ENCODE measurements at regions not wholly inside any gene's neighbourhood (a gene's known extent, or its start where the extent isn't known, plus 50 kb on each side); places are given as distances from the start of the nearest gene placed in this dataset.

DNA sequence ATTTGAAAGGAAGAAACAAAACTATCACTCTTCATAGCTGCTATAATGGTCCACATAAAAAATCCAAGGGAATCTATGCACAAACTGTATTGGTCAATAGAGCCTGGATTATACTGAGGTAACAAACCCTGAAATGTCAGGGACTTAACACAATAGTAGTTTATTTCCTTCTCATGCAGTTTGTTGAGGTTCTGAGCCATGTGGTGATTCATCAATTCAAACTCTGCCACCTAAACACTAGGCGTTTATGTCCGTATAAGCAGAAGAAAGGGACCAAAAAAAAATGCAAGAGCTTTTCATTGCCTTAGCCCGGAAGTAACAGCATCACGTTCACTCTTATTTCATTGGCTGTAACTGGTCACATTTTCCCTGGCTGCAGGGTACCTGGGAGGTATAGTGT is 464.7 kb downstream of the ZSWIM6 start:
- no peak for DNase-seq

DNA sequence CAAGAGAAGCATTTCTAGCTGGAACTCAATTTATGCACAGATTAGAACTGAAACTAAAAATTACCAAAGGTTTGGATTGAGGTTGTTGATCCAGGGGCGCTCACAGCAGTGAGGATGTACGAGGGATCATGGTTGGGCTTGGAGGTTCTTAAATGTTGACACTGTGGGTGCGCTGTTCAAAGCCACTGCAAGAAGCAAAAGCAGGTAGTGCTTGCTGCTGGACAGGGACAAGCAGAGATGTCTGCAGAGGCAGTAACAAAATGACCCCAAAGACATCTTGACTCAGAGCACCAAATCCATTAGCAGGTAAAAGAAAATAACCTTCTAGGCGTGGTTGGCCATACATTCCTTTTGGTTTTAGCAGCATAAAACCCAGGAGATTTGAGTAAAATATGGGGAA is 468.4 kb downstream of the ZSWIM6 start:
- DNase-seq: no peak

DNA sequence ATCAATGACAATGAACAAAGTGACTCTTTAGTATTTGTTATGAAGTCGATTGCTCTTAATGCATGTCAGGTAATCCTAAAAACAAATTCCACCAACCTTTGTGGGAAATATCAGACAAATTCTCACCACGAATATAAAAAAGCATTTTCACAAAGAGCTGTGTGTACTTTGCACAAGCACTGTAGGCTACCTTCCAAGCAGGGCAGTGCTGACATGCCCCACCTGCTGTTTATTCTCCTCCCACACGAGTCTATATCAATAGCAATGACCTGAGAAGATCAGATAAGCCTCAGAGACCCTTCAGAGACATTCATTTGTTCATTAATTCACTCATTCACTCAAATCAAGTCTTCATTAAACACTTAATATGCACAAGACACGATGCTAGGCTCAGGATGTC is 469.1 kb downstream of the ZSWIM6 start:
- DNase-seq: no peak

DNA sequence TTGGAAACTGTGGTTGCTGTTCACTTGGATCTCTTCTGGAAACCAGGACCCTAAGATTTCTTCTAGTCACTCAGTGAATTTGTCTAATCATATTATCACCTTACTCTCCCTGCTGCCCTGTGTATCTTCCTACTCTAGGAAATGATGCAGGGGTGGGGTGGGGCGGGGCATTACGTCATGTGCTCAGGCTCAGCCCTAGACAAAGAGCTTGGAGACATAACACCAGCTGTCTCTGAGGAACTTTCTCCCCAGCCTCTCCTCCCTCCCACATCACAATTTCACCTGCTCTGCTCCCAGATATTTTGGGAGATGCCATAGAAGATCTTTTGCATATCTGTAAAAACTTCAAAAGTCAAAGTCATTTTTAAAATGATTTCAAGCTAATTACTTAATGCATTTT is 470.4 kb downstream of the ZSWIM6 start:
- no peak for DNase-seq

DNA sequence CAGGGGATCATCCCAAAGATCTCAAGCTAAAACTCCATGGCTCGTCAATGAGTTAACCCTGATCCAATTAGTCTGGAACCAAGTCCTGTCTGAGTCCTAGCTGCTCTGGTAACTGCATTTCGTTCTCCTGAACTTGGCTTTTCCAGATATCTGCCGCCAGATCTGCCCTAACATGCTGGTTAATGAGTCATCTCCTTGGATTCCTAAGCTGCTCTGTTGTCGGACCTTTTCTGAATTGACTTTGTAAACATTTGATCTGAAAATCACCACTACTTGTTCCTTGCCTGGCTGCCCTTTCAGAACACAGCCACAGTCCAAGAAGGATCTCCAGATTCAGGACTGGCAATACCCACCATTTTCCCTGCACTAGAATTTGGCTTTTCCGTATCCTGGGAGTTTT is 473.0 kb downstream of the ZSWIM6 start:
- no peak for DNase-seq

DNA sequence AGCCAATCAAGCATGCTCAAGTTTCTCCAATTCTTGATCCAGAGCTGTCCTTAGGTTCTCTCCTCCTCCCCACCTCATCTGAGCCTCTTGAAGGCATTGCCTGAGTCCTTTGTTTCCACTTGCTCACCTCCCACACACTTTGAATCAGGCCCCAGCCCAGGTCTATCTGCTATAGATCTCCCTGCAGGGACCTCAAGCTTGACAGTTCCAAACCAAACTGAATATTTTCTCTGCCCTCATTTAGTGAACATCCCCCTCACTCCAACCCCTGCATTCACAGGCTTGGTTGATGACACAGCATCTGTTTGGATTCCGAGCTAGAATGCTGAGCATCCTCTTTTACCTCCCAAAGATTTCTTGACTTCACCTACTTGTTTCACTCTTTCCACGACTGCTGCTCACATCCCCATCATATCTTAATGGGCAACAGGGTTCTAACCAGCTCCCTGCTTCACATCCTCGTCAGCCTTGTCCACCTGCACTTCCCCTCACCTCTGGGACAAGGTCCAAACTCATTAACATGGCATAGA is 474.5 kb downstream of the ZSWIM6 start:
- no peak for DNase-seq

DNA sequence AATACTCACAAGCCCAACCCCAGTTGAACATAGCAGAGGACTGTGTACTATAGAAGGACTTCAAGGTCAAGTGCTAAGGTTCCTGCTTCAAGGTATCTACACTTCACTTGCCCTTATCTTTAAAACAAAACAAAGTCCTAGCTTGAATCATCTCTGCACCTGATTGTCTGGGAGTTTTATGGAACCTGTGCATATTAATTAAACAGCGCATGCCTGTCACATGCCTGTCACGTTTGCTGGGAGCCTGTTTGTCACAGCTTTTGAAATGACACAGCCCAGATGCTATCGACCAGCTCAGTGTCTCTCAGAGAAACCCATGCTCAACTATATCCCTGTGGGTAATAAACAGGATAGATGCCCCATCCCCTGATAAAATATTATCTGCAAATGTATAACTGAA is 476.0 kb downstream of the ZSWIM6 start:
- DNase-seq: no peak

DNA sequence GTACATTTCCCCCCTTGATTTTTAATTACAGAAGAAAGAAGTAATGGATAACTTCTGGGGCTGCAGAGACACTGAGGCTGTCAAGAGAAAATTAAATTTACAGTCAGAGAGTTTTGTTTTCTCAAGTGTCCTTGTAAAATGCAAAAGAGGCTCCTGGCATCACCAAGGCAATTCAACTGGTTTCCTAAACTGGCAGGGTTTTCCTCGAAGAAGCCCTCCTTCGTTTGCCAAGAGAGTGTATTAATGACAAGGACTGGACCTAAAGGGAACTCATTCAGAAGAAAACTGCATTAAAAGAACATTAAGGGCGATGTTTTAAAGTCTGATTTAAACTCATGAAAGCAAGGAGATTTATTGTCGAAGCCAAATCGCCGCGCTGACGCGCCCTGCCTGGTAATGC is 476.9 kb downstream of the ZSWIM6 start:
- no peak for DNase-seq

DNA sequence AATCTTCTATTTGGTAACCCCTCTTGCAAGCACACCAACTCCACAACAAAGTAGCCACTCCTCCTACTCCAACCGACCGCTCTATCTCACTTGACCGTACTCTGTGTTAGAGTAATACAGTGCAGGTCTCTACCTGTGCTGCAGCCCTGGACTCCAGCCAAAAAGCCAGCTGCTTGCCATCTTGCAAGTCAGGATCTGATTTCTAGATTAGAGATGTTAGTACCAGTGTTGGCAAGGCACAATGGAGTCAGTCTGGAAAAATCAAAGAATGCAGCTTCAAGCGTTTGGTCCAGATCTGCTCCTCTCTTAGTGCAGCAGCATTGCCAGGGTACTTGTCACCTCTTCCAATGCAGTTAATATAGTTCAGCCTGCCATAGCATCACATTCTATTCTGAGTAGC is 477.6 kb downstream of the ZSWIM6 start:
- peak; percentile 29 for DNase-seq

DNA sequence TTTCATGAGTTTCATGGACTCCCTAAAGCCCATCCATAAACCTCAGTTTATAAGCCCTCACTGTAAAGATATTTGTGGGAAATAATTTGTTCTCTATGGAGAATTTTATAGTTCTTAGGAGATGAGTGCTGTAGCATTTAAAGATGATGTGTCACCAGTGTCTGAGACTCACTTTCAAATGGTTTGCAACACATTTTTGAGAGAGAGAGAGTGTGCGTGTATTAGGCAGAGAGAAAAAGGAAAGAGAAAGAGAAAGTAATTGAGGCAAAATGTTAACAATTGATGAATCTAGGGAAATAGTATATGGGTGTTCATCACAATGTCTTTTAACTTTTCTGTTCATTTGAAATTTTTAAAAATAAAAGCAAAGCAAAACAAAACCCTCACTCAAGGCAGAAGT is 479.0 kb downstream of the ZSWIM6 start:
- no peak for DNase-seq

DNA sequence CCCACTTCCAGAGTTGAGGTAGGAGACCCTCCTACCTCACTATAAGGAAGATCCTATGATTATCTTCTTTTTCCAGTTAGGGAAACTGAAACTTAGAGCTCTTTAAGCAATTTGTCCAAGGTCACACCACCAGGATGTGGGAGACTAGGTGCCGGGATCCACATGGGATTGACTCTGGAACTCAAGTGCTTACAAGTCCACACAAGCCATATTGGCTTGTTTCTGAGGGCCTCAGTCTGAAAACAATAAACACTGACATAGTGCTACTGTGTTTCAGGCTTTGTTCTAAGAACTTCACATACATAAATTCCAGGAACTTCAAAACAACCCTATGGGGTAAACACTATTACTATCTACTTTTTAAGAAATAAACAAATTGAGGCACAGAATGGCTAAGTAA is 481.3 kb downstream of the ZSWIM6 start:
- DNase-seq: no peak

DNA sequence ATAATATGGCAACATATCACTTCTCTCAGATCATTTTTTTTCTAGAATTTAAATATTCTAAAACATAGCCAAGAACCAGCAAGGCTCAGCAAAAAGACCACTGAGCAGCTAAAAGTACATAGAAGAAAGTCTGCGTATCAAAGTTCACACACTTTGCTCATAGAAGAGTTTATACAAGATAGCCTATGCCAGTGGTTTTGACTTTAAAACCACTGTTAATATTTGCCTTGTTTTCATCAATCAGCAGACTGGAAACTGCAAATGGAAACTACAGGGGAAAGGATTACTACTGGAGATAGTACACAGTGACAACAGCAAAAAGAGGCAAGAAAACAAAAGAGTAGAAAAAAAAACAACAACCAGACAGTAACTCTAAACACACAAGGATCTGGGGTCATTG is 483.3 kb downstream of the ZSWIM6 start:
- no peak for DNase-seq

DNA sequence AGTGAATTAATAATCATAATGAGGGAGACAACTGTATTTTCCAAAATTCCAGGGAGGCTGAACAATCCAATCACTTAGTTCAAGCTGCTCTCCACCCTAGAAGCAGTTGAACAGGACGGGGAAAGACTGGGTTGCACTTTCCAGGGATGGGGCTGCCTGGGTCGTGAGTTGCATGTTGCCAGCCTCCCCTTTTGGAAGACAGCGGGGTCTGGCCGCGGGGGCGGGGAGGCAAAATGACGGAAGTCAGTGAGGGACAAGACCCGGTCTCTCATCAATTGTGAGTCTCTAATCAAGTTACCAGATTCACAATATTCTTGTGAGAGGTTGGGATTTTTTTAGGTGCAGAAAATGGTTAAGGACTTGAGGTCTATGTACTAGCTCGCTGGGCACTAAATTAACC is 484.1 kb downstream of the ZSWIM6 start:
- no peak for DNase-seq

DNA sequence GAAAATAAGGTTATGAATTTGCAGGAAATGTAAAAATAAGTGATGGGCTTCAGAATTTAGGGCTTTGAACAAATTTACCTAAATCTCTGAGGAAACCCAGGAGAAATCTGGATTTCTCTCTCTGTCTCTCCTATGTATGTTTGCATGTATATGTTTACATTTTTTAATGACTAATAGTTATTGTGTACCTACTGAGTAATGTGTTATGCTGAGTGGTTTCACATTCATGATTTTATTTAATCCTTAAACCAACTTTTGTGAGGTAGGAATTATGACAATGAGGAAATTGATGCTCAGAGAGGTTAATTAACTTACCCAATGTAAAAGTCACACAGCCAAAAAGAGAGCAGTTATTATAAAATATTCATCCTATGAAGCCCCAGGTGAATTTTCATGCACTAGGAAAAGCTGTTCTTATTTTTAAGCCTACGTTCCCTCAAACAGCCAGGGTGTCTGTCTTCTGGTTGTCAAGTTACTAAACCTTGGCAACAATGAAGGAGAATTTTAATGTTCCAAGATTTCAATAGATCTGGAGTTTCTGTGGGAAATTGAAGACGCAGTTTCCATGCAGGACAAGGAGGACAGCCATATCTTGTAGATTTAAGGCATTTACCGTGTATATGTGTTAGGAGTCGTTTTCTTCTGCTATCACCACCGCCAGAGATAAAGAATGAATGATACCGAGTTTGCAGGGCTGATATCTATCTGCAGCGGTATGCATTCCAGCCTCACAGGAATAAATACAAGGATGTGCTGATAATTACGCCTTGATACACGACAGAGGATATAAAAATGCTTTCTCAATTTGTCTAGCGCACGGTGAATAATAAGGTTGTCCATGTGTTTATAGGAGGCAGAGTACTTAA is 484.8 kb downstream of the ZSWIM6 start:
- no peak for DNase-seq

DNA sequence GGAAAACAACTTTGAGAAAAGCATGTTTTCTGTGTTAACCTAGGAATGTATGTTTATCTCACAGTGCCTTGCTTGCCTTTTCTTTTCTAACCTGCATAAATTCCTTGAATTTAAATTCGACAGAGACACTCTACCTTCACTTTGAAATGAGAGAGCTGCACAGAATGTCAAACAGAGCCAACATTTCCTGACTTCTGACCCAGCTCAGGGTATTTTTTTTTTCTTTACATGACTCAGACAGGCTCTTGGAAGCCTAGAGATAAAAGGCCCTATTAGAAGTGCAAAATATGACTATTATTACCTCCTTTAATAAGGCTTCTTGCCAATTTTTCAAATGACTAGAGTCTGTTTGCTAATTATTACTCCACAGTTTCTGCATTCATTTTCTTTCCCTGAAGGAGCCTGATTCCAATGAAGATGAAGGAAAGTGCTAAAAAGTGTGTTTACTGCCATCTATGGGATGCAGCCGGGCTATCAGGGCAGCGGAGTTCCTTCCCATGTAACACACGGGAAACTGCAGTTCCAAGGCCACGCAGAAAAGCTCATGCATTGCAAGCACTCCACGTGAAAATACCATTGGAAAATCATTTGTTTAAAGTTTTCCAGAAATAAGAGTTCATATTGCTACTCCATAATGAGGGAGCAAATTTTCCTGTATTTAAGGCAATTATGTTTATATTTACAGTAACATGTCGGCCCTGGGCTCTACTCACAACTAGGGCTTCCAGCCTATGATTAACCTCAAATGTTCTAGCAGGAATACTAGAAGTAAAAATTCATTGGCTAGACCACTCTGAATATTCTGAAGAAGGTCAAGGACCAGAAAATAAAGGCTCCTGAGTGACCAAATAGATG is 485.6 kb downstream of the ZSWIM6 start:
- no peak for DNase-seq

DNA sequence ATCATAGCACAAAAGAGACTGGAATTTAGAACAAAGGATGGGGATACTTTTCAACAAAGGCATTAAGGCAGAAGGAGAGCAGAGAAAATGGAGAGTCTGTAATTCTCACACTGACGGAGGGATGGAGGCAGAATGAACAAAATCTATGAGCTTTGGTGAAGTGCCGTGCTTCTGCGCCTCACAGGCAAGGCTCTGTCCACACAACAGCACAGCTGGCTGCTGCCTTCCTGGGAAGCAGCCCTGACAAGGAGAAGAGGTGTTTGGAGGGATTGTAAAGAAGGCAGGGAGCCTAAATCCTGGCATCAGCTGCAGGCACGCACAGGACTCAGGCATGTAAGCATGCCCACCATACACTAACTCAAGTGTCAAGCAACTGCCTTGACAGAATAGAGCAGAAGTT is 485.2 kb upstream of the KIF2A start:
- no peak for DNase-seq

DNA sequence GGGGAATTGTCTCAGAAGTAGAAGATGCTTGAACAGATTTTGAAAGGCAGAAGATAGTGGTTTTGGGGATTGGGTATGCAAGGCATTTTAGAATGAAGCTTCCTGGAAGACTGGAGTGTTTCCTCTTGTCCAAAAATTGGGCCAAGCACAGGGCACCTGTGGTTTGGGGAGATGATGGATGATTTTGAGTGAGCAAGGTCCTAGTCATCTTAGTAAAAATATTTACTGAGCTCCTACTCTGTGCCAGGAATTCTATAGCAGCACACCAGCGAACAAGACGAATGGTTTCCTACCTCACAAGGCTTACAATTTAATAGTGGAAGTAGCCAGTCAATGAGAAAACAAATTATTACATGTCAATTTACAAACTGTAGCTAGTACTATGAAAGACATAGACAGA is 484.4 kb upstream of the KIF2A start:
- DNase-seq: no peak

DNA sequence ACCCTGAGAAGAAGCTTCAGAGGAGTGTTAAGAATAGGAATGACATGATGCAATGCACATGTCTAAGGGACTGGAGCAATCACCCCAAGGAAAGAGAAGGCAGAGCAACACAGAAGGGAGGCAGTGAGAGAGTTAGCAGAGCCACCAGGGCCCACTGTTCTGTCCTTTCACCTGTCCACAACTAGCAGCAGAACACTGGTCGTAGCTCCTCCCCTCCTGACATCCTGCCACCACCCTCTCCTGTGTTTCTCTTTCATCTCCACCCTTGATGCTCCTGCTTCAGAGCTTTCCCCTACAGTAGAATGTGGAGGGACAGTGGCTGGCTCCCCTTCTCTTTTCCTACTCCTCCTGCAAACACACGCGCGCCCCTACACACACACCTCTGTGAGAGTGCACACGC is 483.4 kb upstream of the KIF2A start:
- DNase-seq: no peak

DNA sequence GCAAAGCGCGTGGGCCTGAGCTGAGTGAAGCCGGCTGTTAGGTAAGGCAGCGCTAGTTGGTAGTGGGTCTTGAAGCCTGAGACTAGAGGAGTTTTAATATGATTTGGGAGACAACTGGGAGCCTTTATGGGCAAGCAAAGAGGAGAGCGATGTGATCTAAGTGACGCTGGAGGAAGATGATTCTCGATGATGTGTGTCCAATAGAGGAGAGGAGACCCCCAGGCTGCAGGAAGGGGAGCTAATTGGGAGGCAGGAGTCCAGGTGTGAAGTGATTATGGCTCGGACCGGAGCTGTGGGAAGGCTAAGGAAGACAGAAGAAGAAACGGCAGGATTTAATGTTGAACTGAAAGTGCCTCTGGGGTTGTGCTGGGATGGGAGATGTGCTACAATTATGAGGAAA is 482.9 kb upstream of the KIF2A start:
- DNase-seq: no peak

DNA sequence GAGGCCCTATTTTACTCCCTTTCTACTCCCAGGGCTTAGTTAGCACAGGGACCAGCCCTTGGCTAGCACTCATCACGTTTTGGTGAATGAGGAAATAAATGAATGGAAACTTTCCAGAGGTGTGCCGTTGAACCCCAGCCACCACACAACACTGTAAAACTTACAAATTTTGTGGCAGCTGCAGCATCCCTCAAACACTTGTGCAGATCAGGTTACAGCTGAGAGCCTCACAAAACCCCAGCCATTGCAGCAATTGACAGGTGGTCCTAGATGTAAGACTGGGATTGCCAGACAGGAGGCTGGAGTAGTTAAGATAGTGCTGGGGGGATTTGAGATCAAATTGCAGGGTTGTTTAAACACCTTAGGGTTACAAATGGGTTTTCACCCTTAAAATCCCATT is 482.2 kb upstream of the KIF2A start:
- no peak for DNase-seq

DNA sequence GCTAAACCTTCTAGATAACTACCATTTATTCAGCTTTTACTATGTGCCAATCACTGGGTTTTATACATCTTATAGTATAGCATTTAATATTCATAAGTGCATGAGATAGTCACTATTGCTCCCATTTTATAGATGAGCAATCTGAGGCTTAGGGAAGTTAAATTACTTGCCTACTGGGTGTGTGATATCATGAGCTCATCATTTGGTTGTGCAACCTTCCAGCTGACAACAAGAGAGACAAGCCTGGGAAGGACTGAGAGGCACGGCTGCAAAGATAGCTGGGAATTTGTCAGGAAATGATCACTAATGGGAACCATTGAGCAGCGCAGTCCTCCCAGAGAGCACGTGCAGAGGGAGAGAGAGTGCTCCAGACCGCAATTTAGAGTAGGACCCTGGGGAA is 481.6 kb upstream of the KIF2A start:
- no peak for DNase-seq

DNA sequence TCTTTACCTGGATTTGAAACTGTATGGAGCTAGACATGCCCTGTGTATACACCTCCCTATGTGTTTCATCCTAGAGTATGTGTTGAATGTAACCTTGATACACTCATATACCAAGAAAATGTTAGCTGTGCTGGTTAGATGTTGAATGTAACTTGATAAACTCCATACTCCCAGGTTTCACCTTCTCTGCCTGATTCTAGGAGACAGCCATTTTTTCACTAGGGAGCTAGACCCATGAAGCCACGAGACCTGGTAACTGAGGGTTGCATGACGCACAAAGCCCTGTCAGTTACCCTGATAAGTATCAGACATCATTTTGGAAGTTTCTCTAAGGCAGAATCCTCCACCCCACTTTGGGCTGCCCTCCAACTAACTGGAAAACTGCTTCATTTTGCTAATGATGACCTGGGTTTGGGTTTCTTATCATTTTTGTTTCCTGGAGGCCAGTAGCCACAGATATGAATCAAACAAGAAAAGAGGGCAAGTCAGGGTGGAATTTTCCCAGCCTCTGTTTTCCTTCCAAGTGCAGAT is 478.5 kb upstream of the KIF2A start:
- DNase-seq: no peak

DNA sequence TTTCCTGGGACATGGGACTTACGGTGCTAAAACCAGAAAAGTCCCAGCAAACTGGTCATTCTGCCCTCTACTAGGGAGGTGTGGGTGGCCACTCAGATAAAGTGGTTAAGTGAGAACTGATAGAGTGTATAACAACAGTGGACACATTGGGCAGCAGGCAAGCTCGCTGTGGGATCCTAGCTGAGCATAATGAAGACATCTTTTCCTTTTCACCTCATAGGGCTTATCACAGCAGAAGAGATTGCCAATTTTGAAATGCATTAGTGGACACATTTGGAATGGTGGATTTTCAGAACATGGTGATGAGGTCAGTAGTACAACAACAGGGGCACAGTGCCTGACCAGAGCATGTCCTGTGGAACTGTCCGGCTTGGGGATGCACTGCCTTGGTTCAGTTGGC is 477.1 kb upstream of the KIF2A start:
- DNase-seq: no peak

DNA sequence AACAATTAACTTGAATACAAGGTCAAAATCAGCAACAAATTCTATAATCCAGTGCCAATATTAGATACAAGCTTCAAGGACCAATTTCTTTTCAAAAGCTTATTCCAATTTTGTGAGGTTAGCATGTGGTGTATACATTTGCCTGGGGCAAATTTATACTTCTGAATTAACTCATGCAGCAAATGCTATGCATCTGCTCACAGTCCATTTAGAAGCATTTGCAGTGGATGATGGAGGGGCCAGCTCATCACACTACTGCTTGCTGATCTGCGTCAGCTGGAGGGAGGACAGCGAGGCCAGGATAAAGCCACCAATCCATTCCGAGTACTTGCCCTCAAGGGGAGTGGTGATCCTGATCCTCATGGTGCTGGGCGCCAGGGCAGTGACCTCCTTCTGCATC is 474.3 kb upstream of the KIF2A start:
- no peak for DNase-seq
